ENCODE measurements at regions not wholly inside any gene's neighbourhood (a gene's known extent, or its start where the extent isn't known, plus 50 kb on each side); places are given as distances from the start of the nearest gene placed in this dataset.
"Not testable (repeated sequence)": the region's sequence is repeated elsewhere in the genome, so short reads cannot be mapped to it uniquely, and the experiment has no call there.

DNA sequence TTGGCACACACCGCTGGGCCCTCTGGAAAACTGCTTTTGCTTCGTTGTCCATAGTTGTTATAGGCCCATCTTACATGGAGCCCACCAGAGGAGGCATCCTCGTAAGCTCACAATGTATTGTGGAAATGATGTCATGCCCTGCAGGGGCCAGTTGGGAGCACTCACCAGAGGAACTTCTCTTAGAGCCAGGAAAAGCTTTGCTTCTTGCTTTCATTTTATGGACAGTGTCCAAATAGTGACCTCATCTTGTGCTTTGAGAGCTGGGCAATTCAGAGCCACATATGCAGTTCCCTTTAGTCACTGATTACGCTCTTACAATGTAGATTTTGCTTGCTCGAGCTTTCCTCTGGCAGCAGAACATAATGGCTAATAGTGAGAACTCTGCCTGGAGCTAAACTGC is 275.6 kb downstream of the AACS start:
- DNase-seq (ENCODE audit: low spot score in 2 of 2) (no peak), ATAC-seq (no peak)
- Mint-ChIP-seq H3K4me3 (no peak overlapping the region), H3K27ac (no peak overlapping the region), H3K4me1 (no peaks in the 10 kb centered on the region), H3K36me3 (no peaks in the 10 kb centered on the region), H3K9me3 (no peaks in the 10 kb centered on the region)

- Mint-ChIP-seq H3K36me3 (no peaks in the 10 kb centered on the region), H3K4me1 (no peaks in the 10 kb centered on the region), H3K27ac (no peak overlapping the region), H3K4me3 (no peak overlapping the region), H3K9me3 (no peaks in the 10 kb centered on the region)
- ATAC-seq (no peak), DNase-seq (ENCODE audit: low spot score in 2 of 2) (no peak)
Measured at GRCh38 chr12:125341422-125341821, 276.2 kb downstream of the AACS start.

GRCh38 chr12:125343649-125344048 is 278.4 kb downstream of the AACS start:
- no peak for DNase-seq (ENCODE audit: low spot score in 2 of 2)
- Mint-ChIP-seq H3K27ac (no peak overlapping the region), H3K9me3 (no peaks in the 10 kb centered on the region), H3K36me3 (no peaks in the 10 kb centered on the region), H3K4me1 (no peaks in the 10 kb centered on the region), H3K4me3 (no peak overlapping the region)
- no peak for ATAC-seq

- no peak overlapping the region for H3K4me3 Mint-ChIP-seq
- no peaks in the 10 kb centered on the region for H3K9me3 Mint-ChIP-seq
- peaks cover 6% of the 10 kb centered on the region for H3K36me3 Mint-ChIP-seq
- DNase-seq (ENCODE audit: low spot score in 2 of 2) (no peak), ATAC-seq (no peak)
- H3K27ac Mint-ChIP-seq, result no peak overlapping the region
- H3K4me1 Mint-ChIP-seq, result no peaks in the 10 kb centered on the region
Measured at GRCh38 chr12:125346362-125346761, 281.1 kb downstream of the AACS start.

- no peak for DNase-seq (ENCODE audit: low spot score in 2 of 2)
- no peak overlapping the region for H3K27ac Mint-ChIP-seq
- no peaks in the 10 kb centered on the region for H3K9me3 Mint-ChIP-seq
- no peaks in the 10 kb centered on the region for H3K4me1 Mint-ChIP-seq
- H3K4me3 Mint-ChIP-seq, result no peak overlapping the region
- H3K36me3 Mint-ChIP-seq, result peaks cover 6% of the 10 kb centered on the region
- no peak for ATAC-seq
Measured at GRCh38 chr12:125351788-125352187, 286.6 kb downstream of the AACS start.

- not testable (repeated sequence) for H3K36me3 Mint-ChIP-seq; DNase-seq (ENCODE audit: low spot score in 2 of 2); H3K27ac Mint-ChIP-seq; H3K4me3 Mint-ChIP-seq; ATAC-seq; H3K9me3 Mint-ChIP-seq; H3K4me1 Mint-ChIP-seq
Measured at GRCh38 chr12:125353002-125353401, 287.8 kb downstream of the AACS start.

- Mint-ChIP-seq H3K36me3 (peaks cover 6% of the 10 kb centered on the region), H3K4me1 (no peaks in the 10 kb centered on the region), H3K9me3 (no peaks in the 10 kb centered on the region), H3K4me3 (no peak overlapping the region), H3K27ac (no peak overlapping the region)
- no peak for DNase-seq (ENCODE audit: low spot score in 2 of 2)
- ATAC-seq, result no peak
Measured at GRCh38 chr12:125353871-125354270, 288.6 kb downstream of the AACS start.

GRCh38 chr12:125355614-125356013 is 290.4 kb downstream of the AACS start:
- Mint-ChIP-seq H3K9me3 (no peaks in the 10 kb centered on the region), H3K4me1 (no peaks in the 10 kb centered on the region), H3K36me3 (no peaks in the 10 kb centered on the region), H3K4me3 (no peak overlapping the region), H3K27ac (no peak overlapping the region)
- DNase-seq (ENCODE audit: low spot score in 2 of 2) (no peak), ATAC-seq (no peak)

- ATAC-seq (no peak), DNase-seq (ENCODE audit: low spot score in 2 of 2) (no peak)
- no peaks in the 10 kb centered on the region for H3K36me3 Mint-ChIP-seq
- H3K4me3 Mint-ChIP-seq, result no peak overlapping the region
- H3K9me3 Mint-ChIP-seq, result no peaks in the 10 kb centered on the region
- H3K27ac Mint-ChIP-seq, result no peak overlapping the region
- no peaks in the 10 kb centered on the region for H3K4me1 Mint-ChIP-seq
Measured at GRCh38 chr12:125356111-125356510, 290.9 kb downstream of the AACS start.

DNA sequence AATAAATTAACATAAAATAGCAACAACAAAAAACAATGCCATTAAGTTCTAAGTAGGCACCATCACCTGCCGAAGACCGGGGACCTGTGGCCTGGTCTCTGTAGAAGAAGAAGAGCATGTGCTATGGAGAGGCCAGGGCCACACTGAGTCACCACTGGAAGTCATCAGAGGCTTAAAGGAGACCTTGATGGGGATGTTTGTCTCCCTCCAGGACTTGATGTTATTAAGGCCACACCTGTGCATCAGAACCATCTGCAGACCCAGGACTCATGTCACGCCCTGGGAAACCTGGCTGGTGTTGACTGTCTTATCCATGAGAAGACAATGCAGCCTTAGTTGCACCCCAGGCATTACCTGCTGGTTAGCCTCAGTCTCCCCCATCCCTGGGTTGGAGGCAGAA is 292.3 kb downstream of the AACS start:
- Mint-ChIP-seq H3K4me1 (no peaks in the 10 kb centered on the region), H3K36me3 (no peaks in the 10 kb centered on the region), H3K27ac (no peak overlapping the region), H3K4me3 (no peak overlapping the region), H3K9me3 (no peaks in the 10 kb centered on the region)
- ATAC-seq (no peak), DNase-seq (ENCODE audit: low spot score in 2 of 2) (no peak)

GRCh38 chr12:125360540-125360939 is 295.3 kb downstream of the AACS start:
- Mint-ChIP-seq H3K9me3 (no peaks in the 10 kb centered on the region), H3K4me3 (no peak overlapping the region), H3K27ac (no peak overlapping the region), H3K4me1 (no peaks in the 10 kb centered on the region), H3K36me3 (no peaks in the 10 kb centered on the region)
- DNase-seq (ENCODE audit: low spot score in 2 of 2), result no peak
- no peak for ATAC-seq

- H3K4me1 Mint-ChIP-seq, result no peaks in the 10 kb centered on the region
- ATAC-seq, result no peak
- no peak overlapping the region for H3K27ac Mint-ChIP-seq
- no peaks in the 10 kb centered on the region for H3K36me3 Mint-ChIP-seq
- H3K4me3 Mint-ChIP-seq, result no peak overlapping the region
- H3K9me3 Mint-ChIP-seq, result peaks cover 4% of the 10 kb centered on the region
- no peak for DNase-seq (ENCODE audit: low spot score in 2 of 2)
Measured at GRCh38 chr12:125371033-125371432, 305.8 kb downstream of the AACS start.

- Mint-ChIP-seq H3K4me3 (no peak overlapping the region), H3K9me3 (peaks cover 4% of the 10 kb centered on the region), H3K36me3 (no peaks in the 10 kb centered on the region)
Measured at GRCh38 chr12:125372085-125372484, 306.9 kb downstream of the AACS start.

GRCh38 chr12:125373375-125373774 is 308.1 kb downstream of the AACS start:
- Mint-ChIP-seq H3K27ac (no peak overlapping the region), H3K36me3 (no peaks in the 10 kb centered on the region), H3K4me1 (no peaks in the 10 kb centered on the region), H3K4me3 (no peak overlapping the region), H3K9me3 (peaks cover 4% of the 10 kb centered on the region)
- DNase-seq (ENCODE audit: low spot score in 2 of 2), result no peak
- no peak for ATAC-seq

More at GRCh38 chr12:125372085-125372484, 306.9 kb downstream of the AACS start:
- Mint-ChIP-seq H3K27ac (no peak overlapping the region), H3K4me1 (no peaks in the 10 kb centered on the region)
- DNase-seq (ENCODE audit: low spot score in 2 of 2) (no peak), ATAC-seq (no peak)

DNA sequence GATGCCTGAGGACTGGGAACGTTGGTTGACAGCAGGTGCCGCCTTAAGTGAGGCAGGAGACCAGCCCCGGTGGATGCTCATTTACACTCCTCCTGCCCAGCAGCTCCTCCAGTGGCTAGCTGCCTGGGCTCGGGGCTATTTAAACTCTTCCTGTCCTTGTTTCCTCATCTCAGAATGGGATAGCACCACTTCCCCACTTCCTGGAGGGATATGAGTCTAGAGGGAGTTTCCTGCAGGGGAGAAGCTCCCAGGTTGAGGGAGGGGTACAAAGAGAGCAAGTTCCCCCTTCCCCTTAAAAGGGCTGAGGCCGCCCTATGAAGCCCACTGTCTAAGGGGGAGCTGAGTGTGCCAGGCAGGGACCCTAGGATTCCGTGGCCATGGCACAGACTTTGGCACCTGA is 311.2 kb downstream of the AACS start:
- H3K9me3 Mint-ChIP-seq, result peaks cover 2% of the 10 kb centered on the region
- no peaks in the 10 kb centered on the region for H3K36me3 Mint-ChIP-seq
- DNase-seq (ENCODE audit: low spot score in 2 of 2) (no peak), ATAC-seq (no peak)
- H3K4me1 Mint-ChIP-seq, result no peaks in the 10 kb centered on the region
- no peak overlapping the region for H3K27ac Mint-ChIP-seq
- no peak overlapping the region for H3K4me3 Mint-ChIP-seq

DNA sequence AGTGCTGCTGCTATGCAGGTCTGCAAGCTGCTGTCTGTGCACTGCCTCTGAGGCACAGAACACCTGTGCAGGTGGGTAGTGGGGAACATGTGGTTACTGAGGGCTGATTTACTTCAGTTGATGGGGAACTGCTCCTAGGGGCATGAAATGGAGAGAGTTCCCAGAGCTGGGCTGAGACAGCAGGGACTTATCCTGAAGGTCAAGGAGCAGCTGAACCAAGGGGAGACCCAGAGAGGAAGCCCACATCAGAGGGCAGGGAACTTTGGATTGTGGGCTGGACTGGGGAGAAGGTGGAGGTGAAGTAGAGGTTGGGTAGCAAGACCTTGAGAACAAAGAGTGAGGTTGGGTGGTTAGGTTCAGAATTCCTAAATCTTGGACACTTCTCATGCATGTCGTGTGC is 311.9 kb downstream of the AACS start:
- peaks cover 2% of the 10 kb centered on the region for H3K9me3 Mint-ChIP-seq
- ATAC-seq, result no peak
- no peak overlapping the region for H3K4me3 Mint-ChIP-seq
- peak overlapping the region; percentile 46 for H3K27ac Mint-ChIP-seq
- H3K4me1 Mint-ChIP-seq, result no peaks in the 10 kb centered on the region
- H3K36me3 Mint-ChIP-seq, result no peaks in the 10 kb centered on the region
- no peak for DNase-seq (ENCODE audit: low spot score in 2 of 2)

DNA sequence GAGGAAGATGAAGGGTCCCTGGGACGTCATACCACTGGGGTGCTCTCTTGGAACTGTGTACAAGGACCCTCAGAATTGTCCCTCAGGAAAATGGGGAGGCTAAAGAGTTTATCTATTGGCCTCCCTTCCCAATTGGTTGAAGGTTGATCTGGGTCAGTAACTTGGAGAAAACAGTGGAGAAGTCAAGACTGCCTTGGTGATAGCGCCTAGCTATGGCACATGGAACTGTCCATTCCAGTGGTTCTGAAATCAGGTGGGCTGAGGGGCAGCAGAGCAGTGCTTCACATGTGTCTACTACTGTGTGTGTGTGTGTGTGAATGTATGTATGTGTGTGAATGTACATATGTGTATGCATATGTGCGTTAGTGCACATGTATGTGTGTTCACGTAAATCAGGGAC is 316.1 kb downstream of the AACS start:
- Mint-ChIP-seq H3K27ac (no peak overlapping the region), H3K4me1 (no peaks in the 10 kb centered on the region), H3K36me3 (no peaks in the 10 kb centered on the region), H3K4me3 (no peak overlapping the region), H3K9me3 (peaks cover 2% of the 10 kb centered on the region)
- DNase-seq (ENCODE audit: low spot score in 2 of 2) (no peak), ATAC-seq (no peak)

All from stimulated activated effector memory CD8-positive, alpha-beta T cell treated with anti-CD3 and anti-CD28 coated beads, Interleukin-12 subunit alpha, Interleukin-12 subunit beta, amount 100 ng/mL, for 72 hours (primary cell).